Mesodermal cell (in vitro differentiated cells): ENCODE measurements at regions not wholly inside any gene's neighbourhood (a gene's known extent, or its start where the extent isn't known, plus 50 kb on each side); places are given as distances from the start of the nearest gene placed in this dataset.
A peak's percentile ranks its signal among the peaks of the same experiment; 100 is the strongest.
"Not testable (repeated sequence)": the region's sequence is repeated elsewhere in the genome, so short reads cannot be mapped to it uniquely, and the experiment has no call there.

Experiments used
- H3K27ac ChIP-seq: 2 replicates; pipeline ENCODE4 v1.7.0; 2013; ENCODE audit warnings: mild to moderate bottlenecking, low read depth, low read length, moderate library complexity; ENCODE audit not compliant: severe bottlenecking
- H3K36me3 ChIP-seq: 2 replicates; pipeline ENCODE4 v1.7.1; 2013; ENCODE audit warnings: mild to moderate bottlenecking, low read length, moderate library complexity; ENCODE audit not compliant: control insufficient read depth, insufficient read depth
- H3K4me1 ChIP-seq: one replicate; pipeline ENCODE4 v1.7.1; 2013; ENCODE audit warnings: mild to moderate bottlenecking, low read length; ENCODE audit not compliant: insufficient read depth, control insufficient read depth, poor library complexity, severe bottlenecking
- H3K4me3 ChIP-seq: 2 replicates; pipeline ENCODE4 v1.7.0; 2013; ENCODE audit warnings: low read length, control low read depth, mild to moderate bottlenecking; ENCODE audit not compliant: insufficient read depth, poor library complexity, severe bottlenecking; ENCODE audit errors: extremely low read depth
- H3K9me3 ChIP-seq: 2 replicates; pipeline ENCODE4 v1.7.1; 2013; ENCODE audit warnings: mild to moderate bottlenecking, low read length, moderate library complexity; ENCODE audit not compliant: control insufficient read depth
- WGBS, 2 experiments: methylation state at CpG; one replicate each; pipeline ENCODE4 v1.1.5; 2013; ENCODE audit warnings: missing lambda C conversion rate in 2 of 2; ENCODE audit not compliant: insufficient coverage in 2 of 2; 5-methylcytosine and 5-hydroxymethylcytosine counted together

DNA sequence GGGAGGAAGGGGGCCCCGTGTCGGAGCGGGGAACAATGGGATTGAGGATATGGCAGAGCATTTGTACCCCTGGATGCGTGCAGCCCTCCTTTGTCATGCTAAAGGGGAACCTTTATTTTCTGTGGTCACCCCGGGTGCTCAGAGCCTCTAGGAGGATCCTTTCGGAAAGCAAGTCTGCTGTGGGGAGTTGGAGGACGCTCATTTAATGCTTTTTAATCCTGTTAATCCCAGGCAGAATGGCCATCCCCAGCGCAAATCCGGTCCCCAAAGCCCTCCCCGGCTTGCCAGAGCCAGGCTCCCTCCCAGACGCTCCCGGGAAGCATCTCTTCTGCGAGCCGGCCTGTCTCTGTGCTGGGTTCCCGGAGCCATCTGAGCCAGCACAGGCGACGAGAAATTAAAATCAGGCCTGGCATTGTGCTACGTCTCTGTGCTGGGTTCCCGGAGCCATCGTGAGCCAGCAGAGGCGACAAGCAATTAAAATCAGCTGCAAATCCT lies 113.2 kb upstream of the PPP2R3B start:
- Histone ChIP-seq H3K4me1 (no peaks in the 10 kb centered on the region), H3K27ac (no peak overlapping the region), H3K4me3 (no peak overlapping the region), H3K9me3 (no peaks in the 10 kb centered on the region), H3K36me3 (no peaks in the 10 kb centered on the region)
- 11 to 12% methylated on average over 15 to 18 of the region's 21 CpGs for WGBS, 2 experiments

DNA sequence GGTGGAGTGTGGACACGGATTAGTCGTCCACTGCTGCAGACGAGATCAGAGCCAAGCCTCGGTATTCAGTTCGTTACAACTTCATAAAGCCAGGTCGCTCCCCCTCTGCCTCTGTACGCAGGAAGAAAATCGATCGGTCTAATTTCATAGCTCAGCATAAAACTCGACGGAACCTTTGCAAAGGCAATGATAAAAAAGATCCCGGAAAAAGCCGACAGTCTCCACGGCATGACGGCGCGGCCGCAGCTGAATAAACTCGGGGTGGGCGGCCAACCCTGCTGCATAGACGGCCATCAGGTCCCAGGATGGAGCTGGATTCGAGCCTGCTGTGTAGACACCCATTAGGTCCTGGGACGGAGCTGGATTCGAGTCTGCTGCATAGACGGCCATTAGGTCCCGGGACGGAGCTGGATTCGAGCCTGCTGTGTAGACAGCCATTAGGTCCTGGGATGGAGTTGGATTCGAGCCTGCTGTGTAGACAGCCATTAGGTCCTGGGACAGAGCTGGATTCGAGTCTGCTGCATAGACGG lies 113.8 kb upstream of the PPP2R3B start:
- no peak overlapping the region for H3K4me3 ChIP-seq
- H3K27ac ChIP-seq: no peak overlapping the region
- 73 to 76% methylated on average over 30 to 31 of the region's 31 CpGs for WGBS, 2 experiments

GRCh38 chrX:506341-506740 lies 119.6 kb upstream of the PPP2R3B start:
- Histone ChIP-seq H3K27ac (no peak overlapping the region), H3K4me3 (no peak overlapping the region), H3K36me3 (no peaks in the 10 kb centered on the region), H3K4me1 (peaks cover 3% of the 10 kb centered on the region), H3K9me3 (no peaks in the 10 kb centered on the region)
- WGBS, 2 experiments: 4 to 40% methylated on average over 4 to 5 of the region's 8 CpGs

More for the DNA sequence above, 113.8 kb upstream of the PPP2R3B start:
- Histone ChIP-seq H3K4me1 (no peaks in the 10 kb centered on the region), H3K9me3 (no peaks in the 10 kb centered on the region), H3K36me3 (no peaks in the 10 kb centered on the region)

DNA sequence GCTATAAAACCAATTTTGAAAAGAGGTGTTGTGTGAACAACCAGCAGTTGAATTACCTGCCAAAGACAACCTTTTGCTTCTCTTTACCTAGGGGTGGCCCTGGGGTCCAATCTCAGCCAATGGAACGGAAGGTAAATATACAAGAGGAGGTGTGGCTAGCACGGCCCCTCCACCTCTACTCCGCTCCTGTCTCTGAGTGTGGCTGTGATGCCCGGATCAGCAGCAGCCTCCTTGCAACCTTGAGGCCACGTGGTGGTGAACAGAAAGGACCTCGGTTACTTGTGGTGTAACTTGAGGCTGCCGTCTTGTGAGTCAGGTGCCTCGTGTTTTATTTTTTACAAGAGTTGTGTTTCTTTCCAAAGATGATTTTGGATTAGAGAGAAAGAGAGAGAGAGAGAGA lies 121.5 kb upstream of the PPP2R3B start:
- Histone ChIP-seq H3K4me1 (peaks cover 3% of the 10 kb centered on the region), H3K27ac (no peak overlapping the region), H3K4me3 (no peak overlapping the region), H3K9me3 (no peaks in the 10 kb centered on the region), H3K36me3 (no peaks in the 10 kb centered on the region)
- 95 to 96% methylated on average over 5 to 7 of the region's 8 CpGs for WGBS, 2 experiments

- H3K9me3 ChIP-seq, H3K27ac ChIP-seq, H3K4me3 ChIP-seq, H3K4me1 ChIP-seq, H3K36me3 ChIP-seq: not testable (repeated sequence)
- 83 to 93% methylated on average over 3 to 4 of the region's 5 CpGs for WGBS, 2 experiments
Measured at GRCh38 chrX:508821-509220, 121.8 kb upstream of the SHOX start.

DNA sequence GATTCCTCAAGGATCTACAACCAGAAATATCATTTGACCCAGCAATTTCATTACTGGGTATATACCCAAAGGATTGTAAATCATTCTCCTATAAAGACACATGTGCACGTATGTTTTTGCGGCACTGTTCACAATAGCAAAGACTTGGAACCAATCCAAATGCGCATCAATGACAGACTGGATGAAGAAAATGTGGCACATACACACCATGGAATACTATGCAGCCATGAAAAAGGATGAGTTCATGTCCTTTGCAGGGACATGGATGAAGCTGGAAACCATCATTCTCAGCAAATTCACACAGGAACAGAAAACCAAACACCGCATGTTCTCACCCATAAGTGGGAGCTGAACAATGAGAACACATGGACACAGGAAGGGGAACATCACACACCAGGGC lies 119.5 kb upstream of the SHOX start:
- H3K27ac ChIP-seq, H3K9me3 ChIP-seq, H3K4me1 ChIP-seq, H3K4me3 ChIP-seq, H3K36me3 ChIP-seq: not testable (repeated sequence)
- 100% methylated on average over 1 to 3 of the region's 4 CpGs for WGBS, 2 experiments

GRCh38 chrX:518319-518718 lies 112.3 kb upstream of the SHOX start:
- Histone ChIP-seq H3K4me1 (no peaks in the 10 kb centered on the region), H3K36me3 (no peaks in the 10 kb centered on the region), H3K9me3 (no peaks in the 10 kb centered on the region), H3K27ac (no peak overlapping the region), H3K4me3 (no peak overlapping the region)
- WGBS, 2 experiments: 76 to 82% methylated on average over 6 to 7 of the region's 12 CpGs

DNA sequence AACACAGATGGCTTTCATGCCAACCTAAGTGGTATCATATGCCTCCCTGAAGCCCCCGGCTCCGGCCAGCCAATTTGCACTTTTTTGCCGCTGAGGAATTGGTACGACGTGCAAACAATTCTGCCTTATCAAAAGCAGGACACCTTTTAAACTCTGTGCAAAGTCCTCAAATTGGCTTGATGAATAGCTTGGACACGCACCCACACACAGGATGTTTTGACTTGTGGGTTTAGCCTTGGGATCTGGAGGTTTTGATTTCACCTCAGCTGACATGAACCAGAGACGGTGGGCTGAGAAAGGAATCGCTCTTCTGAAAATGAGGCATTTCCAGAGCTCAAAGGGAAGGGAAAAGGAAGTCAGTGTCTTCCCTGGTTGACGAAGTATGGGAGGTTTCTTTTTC lies 110.8 kb upstream of the SHOX start:
- WGBS, 2 experiments: 71 to 72% methylated on average over 7 to 8 of the region's 9 CpGs
- Histone ChIP-seq H3K27ac (peak overlapping the region; percentile 43), H3K36me3 (no peaks in the 10 kb centered on the region), H3K4me3 (no peak overlapping the region), H3K4me1 (no peaks in the 10 kb centered on the region), H3K9me3 (no peaks in the 10 kb centered on the region)

DNA sequence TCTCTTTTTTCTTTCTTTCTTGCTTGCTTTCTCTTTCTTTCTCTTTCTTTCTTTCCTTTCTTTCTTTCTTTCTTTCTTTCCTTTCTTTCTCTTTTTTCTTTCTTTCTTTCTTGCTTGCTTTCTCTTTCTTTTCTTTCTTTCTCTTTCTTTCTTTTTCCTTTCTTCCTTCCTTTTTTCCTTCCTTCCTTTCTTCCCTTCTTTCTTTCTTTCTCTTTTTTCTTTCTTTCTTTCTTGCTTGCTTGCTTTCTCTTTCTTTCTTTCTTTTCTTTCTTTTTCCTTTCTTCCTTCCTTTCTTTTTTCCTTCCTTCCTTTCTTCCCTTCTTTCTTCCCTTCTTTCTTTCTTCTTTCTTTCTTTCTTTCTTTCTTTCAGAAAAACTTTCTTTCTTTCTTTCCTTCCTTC lies 108.1 kb upstream of the SHOX start:
- Histone ChIP-seq H3K36me3 (no peaks in the 10 kb centered on the region), H3K4me3 (no peak overlapping the region), H3K4me1 (no peaks in the 10 kb centered on the region), H3K27ac (no peak overlapping the region), H3K9me3 (no peaks in the 10 kb centered on the region)

- peaks cover 3% of the 10 kb centered on the region for H3K9me3 ChIP-seq
- no peaks in the 10 kb centered on the region for H3K36me3 ChIP-seq
- no peak overlapping the region for H3K27ac ChIP-seq
- WGBS, 2 experiments: 91 to 94% methylated on average over 6 of the region's 8 CpGs
- no peak overlapping the region for H3K4me3 ChIP-seq
- H3K4me1 ChIP-seq: no peaks in the 10 kb centered on the region
Measured at GRCh38 chrX:525134-525533, 105.5 kb upstream of the SHOX start.

- Histone ChIP-seq H3K4me1 (no peaks in the 10 kb centered on the region), H3K36me3 (no peaks in the 10 kb centered on the region), H3K9me3 (peaks cover 7% of the 10 kb centered on the region), H3K4me3 (no peak overlapping the region), H3K27ac (no peak overlapping the region)
- 35 to 45% methylated on average over 25 to 26 of the region's 29 CpGs for WGBS, 2 experiments
Measured at GRCh38 chrX:526295-527224, 104.0 kb upstream of the SHOX start.
